Activated T-helper 17 cell treated with anti-CD3 and anti-CD28 coated beads, Interleukin-2, amount 50 U/mL, for 72 hours (primary cell): ENCODE measurements at regions not wholly inside any gene's neighbourhood (a gene's known extent, or its start where the extent isn't known, plus 50 kb on each side); places are given as distances from the start of the nearest gene placed in this dataset.

Experiments used
- ATAC-seq: fragments of 150-1000 bp; cut with Tn5 transposase; replicated peaks from 2 replicates; pipeline ENCODE4 v1.10.0; 2021; ENCODE audit warnings: mild to moderate bottlenecking, moderate library complexity
- H3K27ac Mint-ChIP-seq: one replicate; pipeline ENCODE4 v1.8.0; 2022; ENCODE audit warnings: mixed read lengths
- H3K27me3 Mint-ChIP-seq: one replicate; pipeline ENCODE4 v1.8.0; 2022; ENCODE audit warnings: mixed read lengths
- H3K36me3 Mint-ChIP-seq: one replicate; pipeline ENCODE4 v1.8.0; 2022; ENCODE audit warnings: low read depth, mild to moderate bottlenecking, mixed read lengths
- H3K4me1 Mint-ChIP-seq: one replicate; pipeline ENCODE4 v1.8.0; 2022; ENCODE audit warnings: mixed read lengths
- H3K4me3 Mint-ChIP-seq: one replicate; pipeline ENCODE4 v1.8.0; 2022; ENCODE audit warnings: mild to moderate bottlenecking, mixed read lengths
- H3K9me3 Mint-ChIP-seq: one replicate; pipeline ENCODE4 v1.8.0; 2022; ENCODE audit warnings: mixed read lengths

DNA sequence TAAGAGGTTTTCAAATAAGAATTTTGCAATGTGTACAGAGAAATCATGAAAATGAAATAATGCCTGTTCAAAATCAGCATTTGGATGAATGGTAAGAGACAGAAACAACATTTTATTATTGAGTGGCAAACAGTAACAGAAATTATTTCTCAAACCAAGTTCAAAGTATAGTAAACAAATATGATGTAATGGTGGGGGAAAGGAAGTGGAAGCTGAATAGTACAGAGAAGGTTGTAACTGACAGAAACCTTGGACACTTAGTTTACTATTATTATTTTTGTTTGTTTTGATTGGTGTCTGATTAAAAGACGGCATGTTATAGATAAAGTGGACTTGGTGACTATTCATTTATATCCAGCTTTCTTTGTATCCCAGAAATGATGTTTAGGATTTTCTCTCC is 1637.4 kb upstream of the ACVR2A start:
- Mint-ChIP-seq H3K27me3 (no peaks in the 10 kb centered on the region), H3K4me3 (no peak overlapping the region), H3K9me3 (peaks cover 10% of the 10 kb centered on the region), H3K4me1 (no peaks in the 10 kb centered on the region), H3K27ac (no peak overlapping the region), H3K36me3 (no peaks in the 10 kb centered on the region)
- no peak for ATAC-seq

- H3K36me3 Mint-ChIP-seq, result no peaks in the 10 kb centered on the region
- ATAC-seq, result no peak
- peaks cover 5% of the 10 kb centered on the region for H3K9me3 Mint-ChIP-seq
- H3K4me3 Mint-ChIP-seq, result no peak overlapping the region
- H3K27ac Mint-ChIP-seq, result no peak overlapping the region
- no peaks in the 10 kb centered on the region for H3K27me3 Mint-ChIP-seq
- H3K4me1 Mint-ChIP-seq, result no peaks in the 10 kb centered on the region
These were observed 1641.7 kb upstream of the ACVR2A start for GRCh38 chr2:146203064-146203624.

- H3K27ac Mint-ChIP-seq, result no peak overlapping the region
- H3K36me3 Mint-ChIP-seq, result no peaks in the 10 kb centered on the region
- peaks cover 6% of the 10 kb centered on the region for H3K9me3 Mint-ChIP-seq
- H3K27me3 Mint-ChIP-seq, result no peaks in the 10 kb centered on the region
- no peaks in the 10 kb centered on the region for H3K4me1 Mint-ChIP-seq
- ATAC-seq, result no peak
- H3K4me3 Mint-ChIP-seq, result no peak overlapping the region
These were observed 1651.2 kb upstream of the ACVR2A start for GRCh38 chr2:146193619-146194018.

DNA sequence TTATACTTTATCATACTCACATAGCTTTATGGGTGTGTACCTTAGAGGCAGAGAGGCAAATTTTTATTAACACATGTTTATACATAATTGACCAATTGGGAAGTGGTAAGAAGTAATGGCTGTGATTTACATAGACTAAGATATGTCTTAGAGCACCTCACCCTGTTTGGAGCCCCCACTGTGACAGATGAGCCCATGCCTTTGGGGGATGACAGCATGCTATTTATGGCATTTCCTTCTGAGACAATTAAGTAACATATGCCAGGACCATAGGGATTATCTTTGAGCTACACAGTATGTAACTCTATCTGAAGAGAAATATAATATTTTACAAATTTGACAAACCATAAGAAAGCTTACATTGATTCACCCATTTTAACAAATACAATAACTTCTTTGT is 1655.3 kb upstream of the ACVR2A start:
- no peaks in the 10 kb centered on the region for H3K27me3 Mint-ChIP-seq
- no peaks in the 10 kb centered on the region for H3K4me1 Mint-ChIP-seq
- no peak overlapping the region for H3K27ac Mint-ChIP-seq

DNA sequence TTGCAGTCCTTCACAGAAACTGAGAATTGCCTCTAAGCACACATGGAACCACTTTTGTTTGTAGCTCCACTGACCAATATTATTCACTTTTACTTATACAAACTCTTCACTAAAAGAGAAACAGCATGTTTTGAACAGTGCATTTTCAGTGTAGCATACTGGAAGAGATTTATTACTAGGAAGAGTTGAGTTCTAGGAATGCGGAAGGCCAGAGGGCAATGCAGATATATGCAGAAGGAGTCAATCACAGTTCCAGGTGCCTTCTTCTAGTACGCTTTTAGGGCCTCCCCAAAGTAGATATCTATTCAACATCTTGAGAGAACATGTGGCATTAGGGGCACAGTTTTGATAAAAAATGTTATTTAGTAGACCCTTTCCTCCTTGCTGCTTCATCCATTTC is 1654.0 kb upstream of the ZEB2 start:
- H3K36me3 Mint-ChIP-seq, result no peaks in the 10 kb centered on the region
- H3K4me1 Mint-ChIP-seq, result no peaks in the 10 kb centered on the region
- H3K9me3 Mint-ChIP-seq, result peaks cover 11% of the 10 kb centered on the region
- no peak overlapping the region for H3K27ac Mint-ChIP-seq
- H3K4me3 Mint-ChIP-seq, result no peak overlapping the region
- no peaks in the 10 kb centered on the region for H3K27me3 Mint-ChIP-seq
- no peak for ATAC-seq

More for the DNA sequence above, 1655.3 kb upstream of the ACVR2A start:
- H3K9me3 Mint-ChIP-seq, result no peaks in the 10 kb centered on the region
- H3K4me3 Mint-ChIP-seq, result no peak overlapping the region
- ATAC-seq, result no peak
- no peaks in the 10 kb centered on the region for H3K36me3 Mint-ChIP-seq

DNA sequence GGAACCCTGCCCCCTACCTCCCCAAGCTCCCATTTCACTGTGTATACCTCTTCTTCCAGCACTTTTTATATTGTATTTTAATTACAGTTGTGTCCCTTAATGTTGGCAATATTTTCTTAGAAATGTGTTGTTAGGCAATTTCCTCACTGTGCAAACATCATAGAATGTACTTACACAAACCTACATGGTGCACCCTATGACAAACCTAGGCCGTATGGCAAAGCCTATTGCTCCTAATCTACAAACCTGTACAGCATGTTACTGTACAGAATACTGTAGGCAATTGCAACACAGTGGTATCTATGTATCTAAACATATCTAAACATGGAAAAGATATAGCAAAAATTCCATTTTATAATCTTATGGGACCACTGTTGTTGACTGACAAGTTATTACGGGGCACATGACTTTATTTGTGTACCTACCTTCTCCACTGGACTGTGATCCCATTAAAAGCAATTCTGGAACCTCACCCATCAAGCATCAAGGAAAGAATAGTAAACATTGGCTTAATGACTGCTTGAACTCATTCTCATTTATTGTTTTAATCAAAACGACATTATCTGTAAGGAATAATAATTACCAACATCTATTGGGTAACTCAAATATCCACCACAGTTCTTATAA is 1641.5 kb upstream of the ZEB2 start:
- no peak overlapping the region for H3K27ac Mint-ChIP-seq
- no peaks in the 10 kb centered on the region for H3K9me3 Mint-ChIP-seq
- no peak overlapping the region for H3K4me3 Mint-ChIP-seq
- H3K27me3 Mint-ChIP-seq, result no peaks in the 10 kb centered on the region
- no peaks in the 10 kb centered on the region for H3K4me1 Mint-ChIP-seq
- no peak for ATAC-seq
- no peaks in the 10 kb centered on the region for H3K36me3 Mint-ChIP-seq

GRCh38 chr2:146158072-146158674 is 1638.3 kb upstream of the ZEB2 start:
- Mint-ChIP-seq H3K27ac (no peak overlapping the region), H3K4me3 (no peak overlapping the region), H3K9me3 (no peaks in the 10 kb centered on the region), H3K4me1 (no peaks in the 10 kb centered on the region), H3K36me3 (no peaks in the 10 kb centered on the region), H3K27me3 (no peaks in the 10 kb centered on the region)
- ATAC-seq, result no peak

- no peak overlapping the region for H3K27ac Mint-ChIP-seq
- ATAC-seq, result no peak
- no peaks in the 10 kb centered on the region for H3K4me1 Mint-ChIP-seq
- H3K36me3 Mint-ChIP-seq, result no peaks in the 10 kb centered on the region
- peaks cover 6% of the 10 kb centered on the region for H3K9me3 Mint-ChIP-seq
- no peaks in the 10 kb centered on the region for H3K27me3 Mint-ChIP-seq
- H3K4me3 Mint-ChIP-seq, result no peak overlapping the region
These were observed 1627.6 kb upstream of the ZEB2 start for GRCh38 chr2:146147448-146148012.

DNA sequence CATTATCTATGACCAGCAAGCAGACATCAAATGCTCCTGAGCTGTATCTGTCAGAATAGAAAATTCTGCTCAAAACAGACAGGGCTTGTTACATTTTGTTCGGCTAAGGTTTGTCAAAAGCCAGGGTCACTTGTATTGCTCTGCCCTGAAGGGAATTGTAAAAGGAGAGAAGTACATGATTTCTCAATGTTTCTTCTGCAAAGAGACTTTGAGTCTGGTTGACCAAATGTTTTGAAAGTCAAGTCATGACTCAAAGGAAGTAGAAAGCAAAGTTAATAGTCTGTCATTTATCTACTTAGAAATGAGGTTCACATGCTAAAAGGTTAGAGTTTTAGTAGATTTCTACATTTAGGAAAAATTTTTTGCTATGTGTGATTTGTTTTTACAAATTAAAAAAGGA is 1624.1 kb upstream of the ZEB2 start:
- ATAC-seq, result no peak
- Mint-ChIP-seq H3K4me1 (no peaks in the 10 kb centered on the region), H3K36me3 (no peaks in the 10 kb centered on the region), H3K27ac (no peak overlapping the region), H3K27me3 (no peaks in the 10 kb centered on the region), H3K9me3 (peaks cover 6% of the 10 kb centered on the region), H3K4me3 (no peak overlapping the region)

GRCh38 chr2:146138820-146139219 is 1618.9 kb upstream of the ZEB2 start:
- Mint-ChIP-seq H3K9me3 (peaks cover 6% of the 10 kb centered on the region), H3K36me3 (no peaks in the 10 kb centered on the region), H3K27me3 (no peaks in the 10 kb centered on the region), H3K4me1 (no peaks in the 10 kb centered on the region), H3K27ac (no peak overlapping the region), H3K4me3 (no peak overlapping the region)
- ATAC-seq, result no peak

DNA sequence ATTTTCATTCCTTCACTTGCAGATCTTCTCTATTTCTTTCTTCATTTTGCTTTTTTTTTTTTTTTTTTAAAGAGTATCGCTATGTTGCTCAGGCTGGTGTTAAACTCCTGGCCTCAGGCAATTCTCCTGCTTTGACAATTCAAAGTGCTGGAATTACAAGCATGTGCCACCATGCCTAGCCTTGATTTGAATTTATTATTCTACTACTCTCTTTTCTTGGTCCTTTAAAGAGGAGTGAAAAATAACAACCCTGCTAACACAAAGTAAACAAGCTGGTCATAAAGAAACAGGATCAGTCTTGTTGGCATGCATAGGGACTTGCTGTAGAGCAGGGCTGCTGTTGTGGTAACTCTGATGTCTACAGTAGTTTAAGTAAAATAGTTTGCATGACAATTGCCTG is 1615.3 kb upstream of the ZEB2 start:
- H3K4me1 Mint-ChIP-seq, result no peaks in the 10 kb centered on the region
- no peak overlapping the region for H3K27ac Mint-ChIP-seq
- H3K9me3 Mint-ChIP-seq, result peaks cover 11% of the 10 kb centered on the region
- H3K27me3 Mint-ChIP-seq, result no peaks in the 10 kb centered on the region
- H3K36me3 Mint-ChIP-seq, result no peaks in the 10 kb centered on the region
- ATAC-seq, result no peak
- H3K4me3 Mint-ChIP-seq, result no peak overlapping the region

- ATAC-seq, result no peak
- H3K27ac Mint-ChIP-seq, result no peak overlapping the region
- peaks cover 5% of the 10 kb centered on the region for H3K9me3 Mint-ChIP-seq
- no peaks in the 10 kb centered on the region for H3K27me3 Mint-ChIP-seq
- no peaks in the 10 kb centered on the region for H3K4me1 Mint-ChIP-seq
- no peak overlapping the region for H3K4me3 Mint-ChIP-seq
- H3K36me3 Mint-ChIP-seq, result no peaks in the 10 kb centered on the region
These were observed 1611.9 kb upstream of the ZEB2 start for GRCh38 chr2:146131785-146132184.

GRCh38 chr2:146131048-146131447 is 1611.1 kb upstream of the ZEB2 start:
- H3K27me3 Mint-ChIP-seq, result no peaks in the 10 kb centered on the region

DNA sequence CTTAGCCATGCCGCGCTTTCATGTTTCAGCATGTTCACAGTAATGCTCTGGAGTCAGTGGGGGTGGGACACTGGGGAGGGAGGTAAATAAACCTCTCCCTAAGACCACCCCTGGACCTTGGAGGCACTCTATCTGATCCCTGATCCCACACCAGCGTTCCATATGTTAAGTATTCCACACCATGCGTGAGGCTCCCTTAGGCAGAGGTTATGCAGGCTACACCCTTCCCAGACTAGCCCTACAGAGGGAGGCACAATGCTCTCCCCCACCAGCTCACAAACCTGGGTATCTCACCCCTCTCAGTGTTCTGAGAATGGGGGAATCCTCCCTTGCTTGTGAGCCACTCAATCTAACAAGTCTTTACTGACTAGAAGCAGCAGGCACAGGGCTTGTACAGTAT is 1610.4 kb upstream of the ZEB2 start:
- H3K27ac Mint-ChIP-seq, result no peak overlapping the region
- no peaks in the 10 kb centered on the region for H3K36me3 Mint-ChIP-seq
- H3K4me3 Mint-ChIP-seq, result no peak overlapping the region
- H3K27me3 Mint-ChIP-seq, result no peaks in the 10 kb centered on the region
- ATAC-seq, result no peak
- H3K4me1 Mint-ChIP-seq, result no peaks in the 10 kb centered on the region
- peaks cover 5% of the 10 kb centered on the region for H3K9me3 Mint-ChIP-seq

More at GRCh38 chr2:146131048-146131447, 1611.1 kb upstream of the ZEB2 start:
- Mint-ChIP-seq H3K36me3 (no peaks in the 10 kb centered on the region), H3K9me3 (peaks cover 5% of the 10 kb centered on the region), H3K27ac (no peak overlapping the region), H3K4me3 (no peak overlapping the region), H3K4me1 (no peaks in the 10 kb centered on the region)
- no peak for ATAC-seq

GRCh38 chr2:146129231-146129630 is 1609.3 kb upstream of the ZEB2 start:
- Mint-ChIP-seq H3K27ac (no peak overlapping the region), H3K36me3 (no peaks in the 10 kb centered on the region), H3K4me3 (no peak overlapping the region), H3K27me3 (no peaks in the 10 kb centered on the region), H3K9me3 (peaks cover 5% of the 10 kb centered on the region), H3K4me1 (no peaks in the 10 kb centered on the region)
- no peak for ATAC-seq
